Lung (tissue), 11 donors: ENCODE measurements at regions not wholly inside any gene's neighbourhood (a gene's known extent, or its start where the extent isn't known, plus 50 kb on each side); places are given as distances from the start of the nearest gene placed in this dataset.

Source experiments
- ATAC-seq: fragments of 200-7000 bp; cut with Tn5 transposase; one replicate; pipeline ENCODE4 v1.9.1; 2020; ENCODE audit warnings: moderate number of reproducible peaks; ENCODE audit not compliant: insufficient read depth, low FRiP score
- DNase-seq, 3 donors: peaks; one replicate each; pipeline ENCODE4 v3.0.0-alpha.2; 2013 to 2017
- H3K27ac ChIP-seq, 2 donors: one replicate each; pipeline ENCODE4 v1.5.1; 2013; ENCODE audit warnings: mild to moderate bottlenecking in 2 of 2, moderate library complexity in 2 of 2, control low read depth in 1 of 2, inconsistent platforms in 1 of 2, low read depth in 1 of 2, low read length in 1 of 2
- H3K27me3 ChIP-seq, 3 donors: one replicate each; pipeline ENCODE4 v1.5.1; 2013; ENCODE audit warnings: low read length in 2 of 3; ENCODE audit not compliant: control insufficient read depth in 3 of 3, insufficient read depth in 3 of 3
- H3K36me3 ChIP-seq, 4 donors: one replicate each; pipeline ENCODE4 v1.5.1; 2013; ENCODE audit warnings: low read length in 4 of 4, mild to moderate bottlenecking in 1 of 4, moderate library complexity in 1 of 4; ENCODE audit not compliant: control insufficient read depth in 4 of 4, insufficient read depth in 4 of 4
- H3K4me1 ChIP-seq, 5 donors: one replicate each; pipeline ENCODE4 v1.5.1; 2013; ENCODE audit warnings: low read length in 5 of 5, mild to moderate bottlenecking in 2 of 5, moderate library complexity in 1 of 5; ENCODE audit not compliant: control insufficient read depth in 5 of 5, insufficient read depth in 5 of 5
- H3K4me3 ChIP-seq: one replicate; pipeline ENCODE4 v1.5.1; 2013; ENCODE audit warnings: mild to moderate bottlenecking, control low read depth, moderate library complexity
- H3K9ac ChIP-seq, 2 donors: one replicate each; pipeline ENCODE4 v1.5.1; 2013; ENCODE audit warnings: low read length in 2 of 2, control low read depth in 1 of 2; ENCODE audit not compliant: insufficient read depth in 1 of 2
- H3K9me3 ChIP-seq, 4 donors: one replicate each; pipeline ENCODE4 v1.5.1; 2013; ENCODE audit warnings: low read length in 3 of 4, mild to moderate bottlenecking in 1 of 4, moderate library complexity in 1 of 4; ENCODE audit not compliant: control insufficient read depth in 4 of 4, insufficient read depth in 3 of 4
- CTCF ChIP-seq: IDR thresholded peaks from 2 replicates; pipeline ENCODE4 v1.5.1; 2012; ENCODE audit warnings: mild to moderate bottlenecking; ENCODE audit errors: control extremely low read depth, extremely low read depth
- WGBS, 2 donors: extraction: QIAGEN DNeasy Blood & Tissue Kit; methylation state at CpG; one replicate each; pipeline ENCODE4 v1.1.7; 2013; 5-methylcytosine and 5-hydroxymethylcytosine counted together
- donor health status: control.
- donor health status: control.
- donor health status: Bipolar disorder and iron deficiency.
- donor health status: healthy.
- donor health status: DM: yes; HTN: yes; CAD: no.

GRCh38 chr1:25110036-25110435 is 122.3 kb downstream of the SYF2 start:
- Histone ChIP-seq H3K4me3 (no peak overlapping the region), H3K36me3 (no peaks in the 10 kb centered on the region), H3K9ac (no peak overlapping the region), H3K27me3 (no peaks in the 10 kb centered on the region), H3K4me1 (peaks cover 0 to 3% (median 0%) of the 10 kb centered on the region in 5 donors), H3K27ac (no peak overlapping the region), H3K9me3 (peaks cover 0 to 10% (median 4%) of the 10 kb centered on the region in 4 donors)
- TF ChIP-seq CTCF, result no peak
- DNase-seq (no peak), ATAC-seq (no peak)
- 69 to 79% methylated on average over 5 of the region's 5 CpGs for WGBS, 2 donors

GRCh38 chr1:25109531-25109951 is 122.8 kb downstream of the SYF2 start:
- Histone ChIP-seq H3K9me3 (peaks cover 0 to 10% (median 4%) of the 10 kb centered on the region in 4 donors), H3K4me1 (peaks cover 0 to 3% (median 0%) of the 10 kb centered on the region in 5 donors), H3K4me3 (no peak overlapping the region), H3K27ac (no peak overlapping the region), H3K27me3 (no peaks in the 10 kb centered on the region), H3K36me3 (no peaks in the 10 kb centered on the region), H3K9ac (no peak overlapping the region)
- no peak for TF ChIP-seq CTCF
- ATAC-seq, result no peak
- DNase-seq, result no peak
- 96 to 98% methylated on average over 2 of the region's 2 CpGs for WGBS, 2 donors

- no peak for DNase-seq
- TF ChIP-seq CTCF, result no peak
- 90 to 92% methylated on average over 9 of the region's 9 CpGs for WGBS, 2 donors
- Histone ChIP-seq H3K9me3 (peaks cover 0 to 10% (median 4%) of the 10 kb centered on the region in 4 donors), H3K27ac (no peak overlapping the region), H3K4me3 (no peak overlapping the region), H3K27me3 (no peaks in the 10 kb centered on the region), H3K9ac (no peak overlapping the region), H3K36me3 (no peaks in the 10 kb centered on the region), H3K4me1 (peaks cover 0 to 13% (median 0%) of the 10 kb centered on the region in 5 donors)
- no peak for ATAC-seq
Measured at GRCh38 chr1:25107643-25108010, 124.7 kb downstream of the SYF2 start.

- no peaks in the 10 kb centered on the region for H3K27me3 ChIP-seq
- H3K9me3 ChIP-seq, result peaks cover 0 to 10% (median 4%) of the 10 kb centered on the region in 4 donors
- H3K9ac ChIP-seq, result no peak overlapping the region
- 60 to 84% methylated on average over 20 of the region's 20 CpGs for WGBS, 2 donors
- H3K4me3 ChIP-seq, result no peak overlapping the region
- H3K36me3 ChIP-seq, result no peaks in the 10 kb centered on the region
- H3K4me1 ChIP-seq, result peaks cover 0 to 13% (median 0%) of the 10 kb centered on the region in 5 donors
- ATAC-seq (no peak), DNase-seq (no peak)
- no peak overlapping the region for H3K27ac ChIP-seq
- TF ChIP-seq CTCF, result no peak
Measured at GRCh38 chr1:25106976-25107642, 125.2 kb downstream of the SYF2 start.
